NCI-H1092 (cell line): ENCODE measurements at regions not wholly inside any gene's neighbourhood (a gene's known extent, or its start where the extent isn't known, plus 50 kb on each side); places are given as distances from the start of the nearest gene placed in this dataset.

Experiments
- DNase-seq: peaks from one replicate; lab custom pipeline; 2025; lab: John Stamatoyannopoulos, UW

DNA sequence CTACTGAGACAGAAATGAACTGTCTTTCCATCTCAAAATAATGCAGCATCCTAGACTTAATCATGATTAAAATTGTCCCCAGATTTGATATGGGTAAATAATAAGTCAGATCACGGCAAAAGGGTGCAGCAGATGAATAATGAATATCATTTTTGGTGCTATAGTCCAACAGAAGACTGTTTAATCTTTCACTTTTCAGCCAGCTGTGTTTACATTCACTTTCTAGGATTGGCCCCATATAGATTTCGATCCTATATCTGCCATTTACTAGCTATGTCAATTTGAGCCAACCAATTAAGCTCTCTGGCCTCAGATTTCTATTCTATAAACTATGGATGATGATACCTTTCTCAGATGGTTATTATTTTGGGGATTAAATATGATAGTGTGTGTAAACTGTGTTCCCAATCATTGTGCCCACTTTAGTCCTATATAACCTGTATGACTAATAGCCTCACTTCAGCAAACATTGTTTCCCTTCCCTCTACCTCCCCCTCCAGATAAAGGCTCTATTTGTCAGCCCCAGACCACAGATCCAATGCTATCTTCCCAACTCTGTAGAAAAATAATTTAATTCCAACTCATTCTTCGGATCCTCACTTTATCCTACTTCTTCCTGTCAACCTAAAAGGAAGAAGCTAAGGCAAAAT is 53.6 kb upstream of the NT5E start:
- DNase-seq: no peak

DNA sequence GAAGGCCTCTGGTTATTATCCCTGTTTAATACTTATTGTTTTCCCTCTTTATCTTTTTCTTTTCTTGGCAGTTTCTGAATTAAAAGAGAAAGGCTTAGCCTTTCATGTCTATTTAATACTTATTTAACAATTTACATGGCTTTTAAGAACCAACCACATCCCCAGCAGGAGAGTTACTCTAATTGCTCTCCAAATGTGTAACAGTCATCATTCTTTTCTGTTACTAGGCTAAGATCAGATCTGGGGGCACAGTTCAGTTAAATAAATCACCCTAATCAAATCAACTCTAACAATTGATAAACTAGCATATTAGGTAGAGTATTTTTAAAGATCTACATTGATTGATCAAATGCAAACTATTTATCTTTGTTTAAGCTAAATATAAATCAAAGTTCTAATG is 54.1 kb upstream of the NT5E start:
- no peak for DNase-seq

DNA sequence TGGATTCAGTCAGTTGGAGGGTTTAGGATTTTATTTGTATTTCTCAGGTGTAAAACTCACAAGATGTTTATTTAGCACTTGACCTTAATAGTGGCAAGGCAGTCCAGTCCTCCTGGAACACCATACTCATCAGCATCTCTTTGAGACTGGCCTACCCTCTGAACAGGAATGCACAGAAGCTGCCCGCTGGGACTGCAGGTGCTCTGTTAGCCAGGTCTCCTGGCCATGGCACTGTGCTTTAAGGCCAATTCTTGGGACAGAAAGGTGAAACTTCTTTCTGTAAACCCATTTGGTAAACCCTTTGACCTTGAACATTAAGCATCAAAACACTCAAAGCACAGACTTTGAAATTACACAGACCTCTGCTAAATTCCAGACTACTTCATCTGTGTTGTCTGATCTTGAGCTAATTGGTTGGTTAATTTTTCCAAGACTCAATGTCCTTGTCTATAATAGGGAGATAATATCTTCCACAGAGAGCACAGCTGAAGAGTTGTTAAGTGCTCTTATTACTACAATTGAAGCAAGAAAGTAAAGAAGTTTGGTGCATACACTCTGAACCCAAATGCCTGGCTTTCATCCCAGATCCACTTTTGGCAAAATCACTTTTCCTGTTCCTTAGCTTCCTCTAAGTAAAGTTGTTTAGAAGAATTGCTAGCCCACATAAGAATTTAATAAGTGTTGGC is 54.9 kb upstream of the NT5E start:
- no peak for DNase-seq

DNA sequence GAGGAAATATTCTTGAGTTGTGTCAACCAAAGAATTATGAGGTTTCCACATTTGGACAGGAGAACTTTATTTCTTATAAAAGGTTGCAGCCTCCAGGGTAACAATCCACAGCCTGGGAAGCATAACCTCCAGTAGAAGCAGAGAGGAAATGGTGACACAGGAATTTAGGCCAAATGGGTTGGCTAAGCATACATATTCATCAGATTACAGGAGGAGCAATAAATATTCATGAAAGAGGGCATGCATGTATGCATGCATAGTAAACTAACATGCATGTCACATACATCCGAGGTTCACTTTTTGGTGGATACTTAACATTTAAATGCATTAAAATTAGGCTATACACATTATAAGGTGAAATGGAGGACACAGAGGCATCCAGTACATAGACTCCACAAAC is 55.7 kb upstream of the NT5E start:
- no peak for DNase-seq

DNA sequence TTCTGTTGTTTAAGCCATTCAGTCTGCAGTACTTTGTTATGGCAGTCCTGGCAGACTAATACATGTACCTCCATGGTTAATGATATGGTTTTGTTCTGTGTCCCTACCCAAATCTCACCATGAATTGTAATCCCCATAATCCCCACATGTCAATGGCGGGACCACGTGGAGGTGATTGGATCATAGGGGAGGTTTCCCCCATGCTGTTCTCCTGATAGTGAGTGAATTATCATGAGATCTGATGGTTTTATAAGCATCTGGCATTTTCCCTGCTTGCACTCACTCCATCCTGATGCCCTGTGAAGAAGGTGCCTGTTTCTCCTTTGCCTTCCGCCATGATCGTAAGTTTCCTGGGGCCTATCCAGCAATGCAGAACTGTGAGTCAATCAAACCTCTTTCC is 57.5 kb upstream of the NT5E start:
- no peak for DNase-seq

DNA sequence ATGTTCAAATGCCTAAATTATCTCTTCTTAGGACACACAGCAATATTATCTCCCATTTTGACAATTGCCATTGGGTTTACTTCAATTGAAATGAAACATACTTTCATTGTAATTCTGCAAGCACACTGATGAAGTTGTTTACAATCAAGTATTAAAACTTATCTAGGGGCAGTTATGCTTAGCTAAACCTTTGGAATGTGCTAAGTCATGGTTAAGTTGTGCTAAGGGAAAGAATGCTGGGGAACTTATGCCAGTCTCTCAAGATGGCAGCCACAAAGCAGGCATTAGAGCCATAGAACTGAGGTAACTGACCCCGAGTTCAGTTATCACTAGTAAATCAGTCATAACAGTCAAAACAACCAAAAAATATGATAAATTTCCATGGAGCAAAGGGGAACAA is 59.1 kb upstream of the NT5E start:
- DNase-seq: no peak

DNA sequence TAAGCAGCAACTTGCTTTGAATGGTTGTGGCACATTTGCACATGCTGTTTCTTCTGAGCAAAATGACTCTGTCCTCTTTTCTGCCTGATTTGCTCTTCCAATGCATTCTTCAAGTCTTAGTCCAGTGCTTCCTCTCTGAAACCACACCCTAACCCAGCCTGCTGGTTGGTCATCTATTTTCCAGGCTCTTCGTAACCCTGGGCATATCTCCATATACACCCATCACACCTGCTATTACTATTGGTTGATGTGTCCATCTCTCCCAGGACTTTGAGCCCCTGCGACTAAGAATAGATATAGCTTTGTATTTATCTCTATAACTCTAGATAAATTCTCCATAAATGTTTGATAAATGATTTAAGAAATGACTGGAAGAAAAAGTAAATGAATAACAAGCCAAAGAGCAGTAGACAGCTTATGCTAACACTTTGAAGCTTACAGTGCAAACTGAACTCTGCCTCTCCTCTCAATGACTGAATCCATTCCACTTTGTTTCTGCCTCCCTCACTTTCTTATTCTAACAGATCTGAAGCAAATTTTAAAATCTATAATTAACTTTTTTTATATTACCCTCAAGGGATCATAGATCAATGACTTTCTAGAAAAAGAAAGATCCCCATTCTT is 59.7 kb upstream of the NT5E start:
- DNase-seq: no peak

DNA sequence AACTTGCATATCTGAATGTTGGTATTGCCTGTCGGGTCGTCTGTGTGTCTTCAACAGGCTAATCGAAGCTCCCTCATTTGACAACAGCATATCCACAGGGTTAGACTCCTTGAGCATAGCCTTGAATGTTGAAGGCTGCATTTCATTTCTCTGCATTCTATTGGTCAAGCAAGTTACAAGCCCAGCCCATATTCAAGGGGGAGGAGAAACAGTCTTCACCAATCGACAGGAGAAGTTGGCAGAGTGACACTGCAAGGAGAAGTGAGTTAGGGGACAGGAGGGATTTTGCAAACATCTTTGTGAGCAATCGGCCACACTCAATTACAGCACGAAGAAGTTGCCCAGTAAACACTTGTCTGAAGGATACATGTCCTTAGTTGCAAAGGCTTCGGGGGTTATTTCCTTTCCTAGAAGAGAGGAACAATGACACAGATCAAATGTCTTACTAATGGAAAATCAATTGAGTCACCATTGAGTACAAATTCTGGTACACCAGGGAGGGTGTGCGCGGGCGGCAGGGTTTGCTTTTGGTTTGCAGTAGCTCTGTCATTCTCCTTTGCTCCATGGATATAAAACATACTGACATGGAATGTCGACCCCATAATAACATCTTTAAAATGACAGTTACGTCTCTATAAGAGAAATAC is 60.6 kb upstream of the NT5E start:
- DNase-seq: no peak

DNA sequence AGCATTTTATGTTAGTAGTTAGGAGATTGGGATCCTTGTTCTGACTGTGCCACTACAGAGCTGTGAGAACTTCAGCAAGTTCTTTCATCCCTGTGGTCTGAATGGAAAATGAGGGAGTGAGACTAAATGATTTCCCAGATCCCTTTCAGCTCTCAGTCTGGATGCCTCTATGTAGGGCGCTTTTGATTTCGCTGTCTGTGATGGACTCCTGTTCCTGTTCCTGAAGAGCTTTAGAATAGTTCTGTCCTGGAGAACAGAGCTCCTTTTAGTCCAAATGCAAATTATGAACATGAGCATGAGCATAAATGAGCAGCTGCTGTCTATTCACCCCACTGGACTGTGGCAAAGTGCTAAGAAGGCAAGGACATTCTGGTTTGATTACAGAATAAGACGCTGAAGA is 61.4 kb upstream of the NT5E start:
- no peak for DNase-seq

DNA sequence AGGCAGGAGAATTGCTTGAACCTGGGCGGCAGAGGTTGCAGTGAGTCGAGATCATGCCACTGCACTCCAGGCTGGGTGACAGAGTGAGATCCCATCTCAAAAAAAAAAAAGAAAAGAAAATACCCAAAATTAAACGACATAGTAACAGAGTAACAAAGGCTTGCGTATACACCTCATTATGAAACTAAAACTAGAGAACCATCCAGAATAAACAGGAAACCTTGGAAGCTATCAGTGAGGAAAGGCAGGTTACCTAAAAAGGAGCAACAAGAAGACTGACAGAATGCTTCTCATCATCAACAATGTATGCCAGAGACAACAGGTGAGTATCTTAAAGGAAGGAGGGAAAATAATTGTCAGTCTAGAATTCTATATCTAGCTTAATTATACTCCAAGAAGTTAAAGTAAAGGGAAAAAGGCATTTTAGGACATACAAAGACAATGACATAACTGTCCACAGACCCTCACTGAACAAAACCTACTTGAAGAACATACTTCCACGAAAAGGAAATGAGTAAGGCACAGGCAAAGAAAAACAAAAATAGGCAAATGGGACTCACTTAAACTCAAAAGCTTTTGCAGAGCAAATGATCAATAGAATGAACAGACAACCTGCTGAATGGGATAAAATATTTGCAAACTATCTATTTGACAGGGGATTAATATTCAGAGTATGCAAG is 64.1 kb upstream of the NT5E start:
- DNase-seq: no peak

DNA sequence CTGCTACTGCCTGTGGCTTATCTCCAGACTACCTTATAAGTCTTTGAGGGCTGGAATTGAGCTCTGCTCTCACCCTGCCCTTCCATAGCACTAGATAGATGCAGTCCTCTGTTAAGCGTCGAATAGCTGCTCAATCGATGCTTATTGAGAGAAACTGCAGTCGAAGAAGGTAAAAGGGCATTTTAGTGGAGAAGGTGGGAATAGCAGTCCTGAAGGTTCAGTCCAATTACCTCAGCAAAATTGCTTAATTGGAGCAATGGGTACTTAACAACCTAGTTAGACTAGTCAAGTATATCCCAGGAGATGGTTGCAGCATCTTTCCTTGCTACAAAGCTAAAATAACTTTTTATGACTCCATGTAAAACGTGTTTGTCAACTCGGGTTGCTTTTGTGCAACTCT is 66.8 kb upstream of the NT5E start:
- no peak for DNase-seq

DNA sequence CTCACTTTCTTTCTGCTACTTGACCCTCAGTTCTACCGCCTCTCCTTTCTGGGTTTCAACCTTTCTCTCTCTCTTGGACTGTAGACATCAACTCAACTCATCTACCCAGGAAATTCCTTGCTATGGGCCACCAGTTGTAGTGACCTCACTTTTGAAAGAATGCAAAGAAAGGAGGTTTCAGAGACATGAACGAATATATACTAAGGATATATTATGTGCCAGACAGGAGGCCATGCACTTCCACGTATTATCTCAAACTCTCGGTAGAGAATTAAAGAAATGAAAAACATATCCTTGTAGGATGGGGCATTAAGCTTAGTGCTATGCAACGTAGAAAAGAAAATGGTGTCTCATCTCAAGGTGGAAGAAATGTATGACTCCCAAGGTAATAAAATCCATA is 67.3 kb upstream of the NT5E start:
- no peak for DNase-seq

DNA sequence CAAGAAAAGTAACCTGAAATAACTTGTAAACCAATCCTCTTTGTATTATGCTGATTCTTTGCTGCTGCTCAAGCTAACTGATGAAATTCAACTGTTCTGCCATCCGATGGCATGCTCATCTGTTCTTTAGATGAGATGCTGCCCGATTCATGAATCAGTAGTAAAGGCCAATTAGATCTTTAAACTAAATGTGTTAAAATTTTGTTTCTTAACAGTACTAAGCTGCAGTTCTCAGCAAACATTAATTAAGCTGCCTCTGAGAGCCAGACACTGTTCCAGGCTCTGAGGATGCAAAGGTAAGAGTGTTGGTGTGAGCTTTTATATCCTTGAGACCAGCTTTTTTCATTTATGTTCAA is 77.0 kb upstream of the NT5E start:
- DNase-seq: no peak

DNA sequence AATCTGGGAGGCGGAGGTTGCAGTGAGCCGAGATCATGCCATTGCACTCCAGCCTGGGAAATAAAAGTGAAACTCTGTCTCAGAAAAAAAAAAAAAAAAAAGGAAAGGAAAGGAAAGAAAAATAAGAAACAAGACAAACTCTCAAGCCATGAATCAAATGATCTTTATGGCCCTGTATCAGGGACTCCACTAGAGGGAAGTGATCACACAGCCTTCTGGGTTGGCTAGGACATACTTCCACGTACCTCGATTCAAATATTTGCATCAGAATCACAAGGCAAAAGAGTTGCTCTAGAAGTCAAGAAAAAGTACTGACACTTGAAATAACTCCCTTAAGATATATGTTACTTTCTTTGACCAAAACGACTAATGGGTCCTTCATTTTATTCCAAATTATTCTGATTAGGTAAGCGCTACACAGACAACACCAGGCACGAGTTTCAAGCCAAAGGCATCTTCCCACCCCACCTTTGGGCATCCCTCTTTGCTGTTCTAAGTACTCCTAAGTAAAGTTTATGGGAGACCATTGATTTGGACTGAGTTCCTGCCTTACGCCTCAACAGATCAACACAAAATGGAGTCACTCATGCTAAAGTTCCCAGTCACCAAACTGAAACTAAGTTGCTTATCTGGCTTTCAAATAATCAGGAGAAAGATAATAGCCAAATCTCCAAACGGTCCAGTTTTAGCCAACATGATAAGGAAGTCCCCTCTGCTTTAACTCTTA is 77.5 kb upstream of the NT5E start:
- DNase-seq: no peak

DNA sequence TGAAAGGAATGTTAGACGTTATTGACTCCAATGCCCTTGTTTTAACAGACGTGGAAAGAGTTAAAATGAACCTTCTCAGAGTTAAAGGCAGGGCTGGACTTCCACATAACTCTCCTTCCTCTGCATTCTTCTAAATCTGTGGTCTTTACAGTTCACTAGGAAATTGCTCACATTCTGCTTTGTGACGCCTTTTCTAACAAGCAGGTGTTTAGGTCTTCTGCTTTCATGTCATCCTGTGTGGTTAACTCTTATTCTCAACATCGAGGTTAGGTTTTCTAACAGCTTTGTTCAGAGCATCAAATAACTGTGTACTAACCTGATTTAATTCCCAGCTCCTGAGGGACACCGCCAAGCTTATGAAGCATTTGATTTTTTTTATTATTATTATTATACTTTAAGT is 81.3 kb upstream of the NT5E start:
- no peak for DNase-seq

DNA sequence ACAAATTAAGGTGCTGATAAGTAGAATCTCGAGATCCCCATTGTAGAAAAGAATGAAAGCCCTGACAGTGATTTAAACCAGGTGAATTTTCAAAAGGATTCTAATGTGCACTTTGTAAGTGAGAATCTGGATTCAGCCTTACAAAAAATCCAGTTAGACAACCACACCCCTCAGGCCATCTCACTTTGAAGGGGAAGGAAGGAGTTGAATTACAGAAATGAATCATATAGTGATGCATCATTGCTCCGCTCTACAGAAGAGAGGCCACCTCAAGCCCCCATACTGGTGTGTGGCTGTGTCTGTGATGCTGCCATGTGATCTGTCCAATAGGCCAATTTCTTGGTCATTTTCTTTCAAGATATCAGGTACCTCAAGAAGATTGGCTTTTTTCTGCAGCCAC is 85.5 kb upstream of the NT5E start:
- DNase-seq: no peak

DNA sequence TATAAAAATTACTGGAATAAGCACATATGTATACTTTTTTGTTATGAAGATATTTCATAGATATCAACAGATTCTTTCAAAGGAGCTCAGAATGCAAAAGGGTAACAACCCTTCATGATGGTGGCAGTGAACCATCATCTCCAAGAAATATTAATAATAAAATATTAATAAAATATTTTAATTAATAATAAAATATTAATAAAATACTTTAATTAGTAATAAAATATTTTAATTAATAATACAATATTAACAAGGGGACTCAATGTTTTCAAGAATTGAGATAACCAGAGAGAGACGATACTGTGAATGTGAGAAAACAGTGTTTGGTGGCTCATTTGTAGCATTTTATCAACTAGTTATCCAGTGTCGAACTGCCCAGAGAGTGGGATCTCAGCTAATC is 86.0 kb upstream of the NT5E start:
- DNase-seq: no peak

DNA sequence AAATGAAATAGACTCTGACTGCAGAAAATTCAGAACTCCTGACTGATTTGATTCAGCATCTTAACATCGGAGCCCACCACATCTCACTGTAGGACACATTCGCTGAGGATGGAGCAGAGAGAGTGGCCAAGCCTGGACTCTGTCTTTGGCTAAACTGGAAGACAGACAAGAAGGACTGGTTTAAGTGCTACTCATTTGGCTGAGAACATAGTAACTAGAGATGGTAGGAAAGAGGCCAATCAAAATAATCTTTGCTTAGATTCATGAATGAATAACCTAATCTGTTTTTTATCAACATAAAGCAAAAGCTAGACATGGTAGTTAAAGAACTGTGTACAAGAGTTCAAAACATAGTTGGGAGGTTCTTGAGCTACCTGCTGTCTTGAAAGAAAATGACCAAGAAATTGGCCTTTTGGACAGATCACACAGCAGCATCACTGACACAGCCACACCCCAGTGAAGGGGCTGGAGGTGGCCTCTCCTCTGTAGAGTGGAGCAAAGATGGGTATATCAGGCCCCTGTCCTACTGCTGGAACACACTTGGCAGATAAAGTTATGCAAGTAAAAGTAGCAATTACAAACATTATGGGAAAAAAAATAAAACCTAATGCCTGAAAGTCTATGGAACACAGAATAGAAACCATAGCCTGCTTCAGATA is 87.1 kb upstream of the NT5E start:
- DNase-seq: no peak

DNA sequence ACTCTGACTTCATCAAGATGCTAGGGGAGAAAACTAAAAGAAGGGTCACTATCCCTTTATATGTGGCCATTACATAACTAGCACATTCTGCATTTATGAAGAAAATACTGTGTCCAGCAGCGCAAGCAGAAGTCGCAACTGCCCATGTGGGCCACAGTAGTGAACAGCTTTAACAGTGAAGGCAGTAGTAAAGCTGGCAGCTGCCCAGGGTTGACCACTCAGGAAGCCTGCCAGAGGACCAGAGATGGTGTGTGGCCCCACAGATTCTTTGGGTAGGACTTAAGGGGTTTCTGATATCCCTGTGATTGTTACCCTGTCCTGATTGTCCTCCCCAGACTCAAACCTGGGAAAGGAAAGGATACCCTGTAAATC is 88.3 kb upstream of the NT5E start:
- no peak for DNase-seq

DNA sequence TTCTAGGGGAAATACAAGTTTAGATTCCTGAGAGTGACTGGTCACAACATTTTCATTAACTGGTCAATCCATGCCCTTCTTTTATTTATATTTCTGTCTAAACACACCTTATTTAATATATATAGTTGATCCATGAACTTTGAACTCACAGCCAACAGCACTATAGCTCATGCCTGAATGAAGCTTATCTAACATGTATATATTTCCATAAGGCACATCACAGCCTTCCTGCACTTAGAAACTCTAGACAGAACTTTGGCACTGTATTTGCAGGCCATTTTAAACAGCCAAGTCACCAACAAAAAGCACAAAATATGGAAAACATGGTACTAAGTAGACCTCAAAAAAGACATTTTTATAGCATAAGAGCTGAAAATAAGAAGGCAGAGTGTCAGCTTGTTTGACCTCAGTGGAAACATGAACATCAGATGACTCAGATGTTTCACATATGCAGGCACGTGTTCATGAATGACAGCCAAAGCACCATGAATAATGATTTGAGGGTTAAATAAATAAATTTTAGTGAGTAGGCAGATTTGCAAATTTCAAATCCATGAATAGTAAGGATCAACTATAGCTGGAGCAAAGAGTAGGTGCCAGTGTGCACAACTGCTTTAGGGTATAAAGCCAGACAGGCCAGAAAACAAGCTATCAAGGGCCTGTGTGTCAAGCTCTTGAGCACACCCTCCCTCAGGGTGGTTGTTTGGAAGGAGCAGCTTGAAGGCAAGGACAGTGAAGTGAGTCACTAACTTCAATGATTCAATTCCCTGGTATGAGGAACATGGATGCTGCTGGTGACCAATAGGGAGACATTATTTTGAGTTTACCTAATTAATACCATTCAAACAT is 88.9 kb upstream of the NT5E start:
- DNase-seq: no peak

DNA sequence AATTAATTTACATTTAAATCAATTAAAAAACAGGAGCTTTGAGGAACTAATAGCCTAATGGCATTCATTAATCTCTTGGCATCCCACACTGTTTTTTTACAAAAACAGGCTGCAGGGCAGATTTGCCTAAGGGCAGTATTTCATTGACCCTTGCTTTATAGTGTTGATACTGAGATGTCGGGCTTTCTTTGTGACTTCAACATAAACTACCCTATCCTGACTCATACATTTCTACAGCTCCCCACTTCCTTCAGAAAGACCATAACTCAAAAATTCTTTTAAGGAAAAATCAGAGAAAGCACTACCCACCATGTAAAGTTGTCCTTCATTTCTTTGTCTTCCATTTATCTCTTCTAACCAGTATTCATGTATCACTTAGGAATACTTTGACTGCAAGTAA is 92.2 kb upstream of the NT5E start:
- DNase-seq: no peak
